GM12878 (cell line): ENCODE measurements at regions not wholly inside any gene's neighbourhood (a gene's known extent, or its start where the extent isn't known, plus 50 kb on each side); places are given as distances from the start of the nearest gene placed in this dataset.

ENCODE experiments used
- ATAC-seq: fragments of 200-7000 bp; cut with Tn5 transposase; 3 replicates; pipeline ENCODE4 v1.9.1; 2020; ENCODE audit warnings: mild to moderate bottlenecking, moderate library complexity
- BruUV-seq: library from RNA; stranded (reverse); fragments of 400-500 nt; replicated peaks from 2 replicates; lab custom pipeline; 2021; lab: Mats Ljungman, UMichigan
- CTCF ChIA-PET: fragments of 300-600 bp; sonication (Branson Sonifier 250); formaldehyde crosslinking; extraction: SDS; loops from one replicate; lab custom pipeline; 2021; ENCODE audit warnings: inconsistent platforms; lab: Yijun Ruan, JAX
- POLR2A ChIA-PET: fragments of 350-600 bp; formaldehyde crosslinking; extraction: SDS; loops from one replicate; lab custom pipeline; 2021; ENCODE audit warnings: inconsistent platforms; lab: Charles Lee
- RAD21 ChIA-PET: fragments of 300-600 bp; sonication (Branson Sonifier 250); formaldehyde crosslinking; loops from one replicate; lab custom pipeline; 2023; ENCODE audit warnings: antibody characterized with exemption; ENCODE audit not compliant: unreplicated experiment; lab: Charles Lee
- SMC1A ChIA-PET: fragments of 300-600 bp; sonication (Branson Sonifier 250); formaldehyde crosslinking; loops from one replicate; lab custom pipeline; 2023; ENCODE audit not compliant: unreplicated experiment, uncharacterized antibody; lab: Charles Lee
- DNase-seq: peaks from one replicate; pipeline ENCODE4 v3.0.0-alpha.2; 2011; ENCODE audit warnings: low read depth, low spot score
- FAIRE-seq: peaks from 3 replicates; lab custom pipeline; 2011; peaks lifted over from hg19 to GRCh38; lab: Jason Lieb, UNC
- H2AFZ ChIP-seq: 2 replicates; pipeline ENCODE4 v1.6.0; 2011; ENCODE audit warnings: low read depth, low read length, control low read depth; ENCODE audit not compliant: control insufficient read depth
- H3K27ac ChIP-seq: 2 replicates; pipeline ENCODE4 v1.5.1; 2011; ENCODE audit warnings: control low read depth; ENCODE audit not compliant: control insufficient read depth, insufficient read depth
- H3K27me3 ChIP-seq, 2 experiments: replicated peaks in 1 of 2; 2 replicates each; pipeline versions ENCODE4 v1.6.0 to v1.6.1; 2011; ENCODE audit warnings: low read length in 1 of 2; ENCODE audit not compliant: control insufficient read depth in 2 of 2, insufficient read depth in 2 of 2
- H3K36me3 ChIP-seq, 2 experiments: 2 replicates each; pipeline ENCODE4 v1.5.1; 2011; ENCODE audit warnings: low read length in 1 of 2; ENCODE audit not compliant: control insufficient read depth in 2 of 2, insufficient read depth in 2 of 2
- H3K4me1 ChIP-seq: 2 replicates; pipeline ENCODE4 v1.6.1; 2011; ENCODE audit warnings: mild to moderate bottlenecking, low read length, moderate library complexity, mixed read lengths; ENCODE audit not compliant: control insufficient read depth, insufficient read depth
- H3K4me2 ChIP-seq: 2 replicates; pipeline ENCODE4 v1.6.0; 2011; ENCODE audit warnings: control low read depth; ENCODE audit not compliant: control insufficient read depth, insufficient read depth
- H3K4me3 ChIP-seq: fragments of 200-600 bp; sonication (generic); 2 replicates; pipeline ENCODE4 v1.5.1; 2016
- H3K79me2 ChIP-seq: 2 replicates; pipeline ENCODE4 v1.6.0; 2011; ENCODE audit warnings: low read length; ENCODE audit not compliant: control insufficient read depth, insufficient read depth
- H3K9ac ChIP-seq: 2 replicates; pipeline ENCODE4 v1.8.0; 2011; ENCODE audit warnings: low read length, control low read depth, mixed read lengths; ENCODE audit not compliant: control insufficient read depth, insufficient read depth
- H3K9me3 ChIP-seq: replicated peaks from 3 replicates; pipeline ENCODE4 v1.5.1; 2011; ENCODE audit warnings: mild to moderate bottlenecking, low read length; ENCODE audit not compliant: control insufficient read depth, insufficient read depth
- H4K20me1 ChIP-seq: 2 replicates; pipeline ENCODE4 v1.6.0; 2011; ENCODE audit not compliant: control insufficient read depth, insufficient read depth
- ASH2L ChIP-seq: fragments of 300-600, 200-600 bp; sonication (generic); IDR thresholded peaks from 2 replicates; pipeline ENCODE4 v1.6.1; 2017; ENCODE audit warnings: low read depth, mild to moderate bottlenecking, borderline replicate concordance
- HDAC6 ChIP-seq: fragments of 200-600 bp; sonication (generic); IDR thresholded peaks from one replicate; pipeline ENCODE4 v1.8.0; 2017; ENCODE audit warnings: antibody characterized with exemption; ENCODE audit not compliant: unreplicated experiment
- KDM1A ChIP-seq: fragments of 200-600 bp; sonication (generic); IDR thresholded peaks from 2 replicates; pipeline ENCODE4 v1.6.1; 2016; ENCODE audit warnings: borderline replicate concordance
- MEF2B ChIP-seq: fragments of 450-650 bp; IDR thresholded peaks from 2 replicates; pipeline ENCODE4 v1.6.1; 2018; ENCODE audit warnings: mild to moderate bottlenecking, moderate library complexity; ENCODE audit not compliant: partially characterized antibody, poor library complexity, severe bottlenecking
- MTA2 ChIP-seq: fragments of 450-650 bp; IDR thresholded peaks from 2 replicates; pipeline ENCODE4 v1.6.1; 2016; ENCODE audit warnings: low read depth, mild to moderate bottlenecking, moderate library complexity
- MYC ChIP-seq: IDR thresholded peaks from 2 replicates; pipeline ENCODE4 v1.6.1; 2011; ENCODE audit warnings: mild to moderate bottlenecking, low read length, moderate library complexity, inconsistent platforms; ENCODE audit not compliant: insufficient read depth, insufficient replicate concordance, insufficient read length, severe bottlenecking
- PAX8 ChIP-seq: fragments of 450-650 bp; IDR thresholded peaks from 2 replicates; pipeline ENCODE4 v1.6.1; 2017; ENCODE audit warnings: mild to moderate bottlenecking, moderate library complexity
- PRDM15 ChIP-seq: fragments of 450-650 bp; formaldehyde crosslinking; IDR thresholded peaks from 2 replicates; pipeline ENCODE4 v1.4.0; 2020; ENCODE audit warnings: mild to moderate bottlenecking, moderate library complexity
- REST ChIP-seq: IDR thresholded peaks from 2 replicates; pipeline ENCODE4 v1.6.1; 2012; ENCODE audit warnings: mild to moderate bottlenecking, low read depth, low read length
- SKIL ChIP-seq: fragments of 450-650 bp; IDR thresholded peaks from 2 replicates; pipeline ENCODE4 v1.6.1; 2017; ENCODE audit warnings: mild to moderate bottlenecking, low read depth, inconsistent platforms; ENCODE audit not compliant: poor library complexity, severe bottlenecking
- TCF12 ChIP-seq: IDR thresholded peaks from 2 replicates; pipeline ENCODE4 v1.6.1; 2011; ENCODE audit warnings: low read depth, mild to moderate bottlenecking, low read length
- USF2 ChIP-seq: IDR thresholded peaks from 2 replicates; pipeline ENCODE4 v1.6.1; 2011; ENCODE audit warnings: low read depth, low read length, improper control_type of control experiment, borderline replicate concordance
- WGBS: methylation state at CpG from one replicate; pipeline ENCODE4 v1.1.6; 2016; ENCODE audit warnings: low lambda C conversion rate; ENCODE audit not compliant: insufficient replicate concordance, insufficient coverage; ENCODE audit errors: missing lambda C conversion rate; 5-methylcytosine and 5-hydroxymethylcytosine counted together
- in situ Hi-C: fragments of 300-500 bp; cut with MboI; formaldehyde crosslinking; loops from 9 replicates; pipeline ENCODE4 v1.14.3; 2018; ENCODE audit warnings: mixed read lengths
- intact Hi-C: fragments of 100-400 bp; cut with micrococcal nuclease; formaldehyde crosslinking; loops from one replicate; pipeline ENCODE4 v1.14.2; 2022; ENCODE audit not compliant: unreplicated experiment
- TF ChIP-seq, protein P1 (sequence below): IDR thresholded peaks from 2 replicates; pipeline ENCODE4 v1.6.1; 2012; ENCODE audit warnings: low read depth, low read length, improper control_type of control experiment

GRCh38 chr3:87413814-87414213, 137.4 kb upstream of the POU1F1 start:
- DNase-seq, result no peak
- Histone ChIP-seq H3K79me2 (no peaks in the 10 kb centered on the region), H3K27ac (no peak overlapping the region), H3K9ac (no peak overlapping the region), H3K27me3 (no peaks in the 10 kb centered on the region), H2AFZ (no peak overlapping the region), H4K20me1 (no peaks in the 10 kb centered on the region), H3K4me1 (no peaks in the 10 kb centered on the region), H3K4me3 (no peak overlapping the region), H3K36me3 (no peaks in the 10 kb centered on the region), H3K4me2 (no peak overlapping the region), H3K9me3 (no peaks in the 10 kb centered on the region)
- FAIRE-seq, result no peak
- POLR2A ChIA-PET, result interaction anchor here (0.5 kb wide), 1 partner anchor 12 kb away, joined by 4 read pairs; no protein-coding TSS in a partner anchor
- 2% methylated on average over 3 of the region's 3 CpGs for WGBS
- RAD21 ChIA-PET, result no interaction called here
- intact Hi-C loops, result no loop called here
- in situ Hi-C loops, result no loop called here
- CTCF ChIA-PET, result no interaction called here
- no TSS peak for BruUV-seq
- ATAC-seq, result no peak
- SMC1A ChIA-PET, result no interaction called here
- TF ChIP-seq REST (no peak), SKIL (no peak), HDAC6 (no peak), KDM1A (no peak), TCF12 (no peak), MTA2 (no peak), PAX8 (no peak), ASH2L (no peak), MEF2B (no peak), USF2 (no peak), MYC (no peak), PRDM15 (no peak)
- TF ChIP-seq, protein P1, sequence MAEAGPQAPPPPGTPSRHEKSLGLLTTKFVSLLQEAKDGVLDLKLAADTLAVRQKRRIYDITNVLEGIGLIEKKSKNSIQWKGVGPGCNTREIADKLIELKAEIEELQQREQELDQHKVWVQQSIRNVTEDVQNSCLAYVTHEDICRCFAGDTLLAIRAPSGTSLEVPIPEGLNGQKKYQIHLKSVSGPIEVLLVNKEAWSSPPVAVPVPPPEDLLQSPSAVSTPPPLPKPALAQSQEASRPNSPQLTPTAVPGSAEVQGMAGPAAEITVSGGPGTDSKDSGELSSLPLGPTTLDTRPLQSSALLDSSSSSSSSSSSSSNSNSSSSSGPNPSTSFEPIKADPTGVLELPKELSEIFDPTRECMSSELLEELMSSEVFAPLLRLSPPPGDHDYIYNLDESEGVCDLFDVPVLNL, result no peak
